Neural cell (in vitro differentiated cells): ENCODE measurements at regions not wholly inside any gene's neighbourhood (a gene's known extent, or its start where the extent isn't known, plus 50 kb on each side); places are given as distances from the start of the nearest gene placed in this dataset.
A peak's percentile ranks its signal among the peaks of the same experiment; 100 is the strongest.

ENCODE experiments used
- H2AFZ ChIP-seq: fragments of 200-600, 300-800 bp; sonication (generic), shearing (Covaris generic); 2 replicates; pipeline ENCODE4 v1.6.0; 2014; ENCODE audit warnings: low read depth, mild to moderate bottlenecking, antibody characterized with exemption, low read length, moderate library complexity
- H3F3A ChIP-seq: fragments of 200-600 bp; shearing (Covaris generic); 2 replicates; pipeline ENCODE4 v1.6.1; 2016; ENCODE audit warnings: mild to moderate bottlenecking, moderate library complexity, mixed read lengths, antibody characterized with exemption, low read length; ENCODE audit not compliant: insufficient read depth, poor library complexity, severe bottlenecking
- H3K27ac ChIP-seq: fragments of 200-600, 300-800 bp; sonication (generic), shearing (Covaris generic); 2 replicates; pipeline ENCODE4 v1.5.1; 2014; ENCODE audit warnings: mild to moderate bottlenecking, low read length, moderate library complexity
- H3K27me3 ChIP-seq: fragments of 300-800, 200-600 bp; sonication (generic), shearing (Covaris generic); 2 replicates; pipeline ENCODE4 v1.6.0; 2014; ENCODE audit warnings: mild to moderate bottlenecking, low read depth, low read length, moderate library complexity; ENCODE audit not compliant: insufficient read depth
- H3K36me3 ChIP-seq: fragments of 300-800, 200-600 bp; sonication (generic), shearing (Covaris generic); 2 replicates; pipeline ENCODE4 v1.5.1; 2014; ENCODE audit warnings: mild to moderate bottlenecking, antibody characterized with exemption, low read length, moderate library complexity; ENCODE audit not compliant: insufficient read depth
- H3K4me2 ChIP-seq: fragments of 300-800, 200-600 bp; sonication (generic), shearing (Covaris generic); 2 replicates; pipeline ENCODE4 v1.6.0; 2014; ENCODE audit warnings: mild to moderate bottlenecking, low read length
- H3K4me3 ChIP-seq: fragments of 300-800, 200-600 bp; sonication (generic), shearing (Covaris generic); 2 replicates; pipeline ENCODE4 v1.5.1; 2014; ENCODE audit warnings: mild to moderate bottlenecking, low read length, moderate library complexity
- H3K79me2 ChIP-seq: fragments of 200-600 bp; shearing (Covaris generic); replicated peaks from 2 replicates; pipeline ENCODE4 v1.6.0; 2014; ENCODE audit warnings: mild to moderate bottlenecking, low read length, moderate library complexity; ENCODE audit not compliant: insufficient read depth
- H3K9ac ChIP-seq: fragments of 300-800, 200-600 bp; sonication (generic), shearing (Covaris generic); 2 replicates; pipeline ENCODE4 v1.6.1; 2016; ENCODE audit warnings: mild to moderate bottlenecking, low read length, mixed read lengths
- H3K9me2 ChIP-seq: fragments of 200-600 bp; shearing (Covaris generic); 2 replicates; pipeline ENCODE4 v1.6.1; 2016; ENCODE audit warnings: mild to moderate bottlenecking, low read length, mixed read lengths; ENCODE audit not compliant: insufficient read depth
- H3K9me3 ChIP-seq: fragments of 200-600, 300-800 bp; sonication (generic), shearing (Covaris generic); 2 replicates; pipeline ENCODE4 v1.6.1; 2016; ENCODE audit warnings: mild to moderate bottlenecking, mixed run types, low read length, moderate library complexity, mixed read lengths
- H4K20me1 ChIP-seq: fragments of 200-600 bp; shearing (Covaris generic); 2 replicates; pipeline ENCODE4 v1.6.1; 2016; ENCODE audit warnings: mild to moderate bottlenecking, mixed run types; ENCODE audit not compliant: insufficient read depth
- EP300 ChIP-seq: fragments of 450-650 bp; conservative IDR thresholded peaks from 2 replicates; pipeline ENCODE4 v1.6.1; 2014; ENCODE audit warnings: antibody characterized with exemption, mild to moderate bottlenecking, moderate library complexity; ENCODE audit not compliant: poor library complexity, severe bottlenecking
- EZH2 ChIP-seq: fragments of 200-600, 300-800 bp; shearing (Covaris generic), sonication (generic); IDR thresholded peaks from 2 replicates; pipeline ENCODE4 v1.6.1; 2014; ENCODE audit warnings: antibody characterized with exemption, low read length, borderline replicate concordance, mild to moderate bottlenecking; ENCODE audit not compliant: insufficient read depth, poor library complexity, severe bottlenecking
- MXI1 ChIP-seq: fragments of 450-650 bp; conservative IDR thresholded peaks from 2 replicates; pipeline ENCODE4 v1.6.1; 2014; ENCODE audit warnings: antibody characterized with exemption, mild to moderate bottlenecking; ENCODE audit not compliant: poor library complexity, severe bottlenecking
- POLR2AphosphoS5 ChIP-seq: IDR thresholded peaks from 2 replicates; pipeline ENCODE4 v1.6.1; 2012
- RAD21 ChIP-seq: fragments of 450-650 bp; conservative IDR thresholded peaks from 2 replicates; pipeline ENCODE4 v1.6.1; 2014; ENCODE audit warnings: antibody characterized with exemption, mild to moderate bottlenecking, moderate library complexity
- SMC3 ChIP-seq: fragments of 450-650 bp; conservative IDR thresholded peaks from 2 replicates; pipeline ENCODE4 v1.6.1; 2014; ENCODE audit warnings: antibody characterized with exemption, mild to moderate bottlenecking, moderate library complexity; ENCODE audit not compliant: poor library complexity
- TAF1 ChIP-seq: IDR thresholded peaks from 2 replicates; pipeline ENCODE4 v1.6.1; 2012; ENCODE audit warnings: low read depth
- TF ChIP-seq, protein P1 (sequence below): IDR thresholded peaks from 2 replicates; pipeline ENCODE4 v1.6.1; 2012; ENCODE audit warnings: borderline replicate concordance
- TF ChIP-seq, protein P2 (sequence below): fragments of 450-650 bp; IDR thresholded peaks from 2 replicates; pipeline ENCODE4 v1.5.1; 2014; ENCODE audit warnings: antibody characterized with exemption, mild to moderate bottlenecking, moderate library complexity; ENCODE audit not compliant: poor library complexity, severe bottlenecking

DNA sequence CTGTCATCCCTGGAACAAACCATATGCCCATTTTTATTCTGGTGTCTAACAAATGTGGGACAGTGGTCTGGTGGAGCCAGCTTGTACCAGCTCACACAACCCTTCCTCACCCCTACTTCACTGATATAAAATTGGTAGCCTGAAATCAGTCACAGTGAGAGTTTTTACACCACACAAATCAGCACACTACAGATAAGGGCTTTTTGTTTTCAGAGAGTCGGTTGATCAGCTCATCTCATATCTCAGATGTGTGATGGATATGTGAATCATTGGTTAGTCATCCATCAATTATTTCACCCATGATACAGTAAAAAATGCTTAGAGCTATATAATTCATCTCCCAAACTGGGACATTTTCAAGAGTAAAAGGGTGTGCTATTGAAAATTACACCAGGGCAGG, 529.2 kb downstream of the EBF1 start:
- H3K9me3 ChIP-seq, result no peaks in the 10 kb centered on the region
- no peak overlapping the region for H3K4me3 ChIP-seq
- no peaks in the 10 kb centered on the region for H3K79me2 ChIP-seq

DNA sequence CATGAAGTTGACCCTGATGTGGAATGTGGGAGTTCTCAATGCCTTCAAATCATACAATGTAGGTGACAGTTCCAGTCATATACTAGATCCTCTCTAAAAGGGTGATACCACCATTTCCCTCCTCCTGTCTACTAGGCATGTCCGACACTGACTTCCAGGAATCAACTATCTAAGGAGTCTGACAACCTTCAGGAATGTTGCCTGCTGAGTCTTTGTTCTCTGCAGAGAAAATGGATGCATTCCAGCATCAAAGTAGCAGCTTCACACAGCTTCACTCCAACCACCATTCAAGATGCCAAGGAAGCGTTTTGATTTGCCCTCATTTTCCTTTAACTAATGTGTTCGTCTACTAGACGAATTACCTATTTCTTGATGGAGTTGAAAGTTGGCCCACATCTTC, 530.2 kb downstream of the EBF1 start:
- H3K36me3 ChIP-seq, result no peaks in the 10 kb centered on the region
- H3K4me2 ChIP-seq, result no peak overlapping the region
- no peaks in the 10 kb centered on the region for H4K20me1 ChIP-seq
- H2AFZ ChIP-seq, result no peak overlapping the region
- peak overlapping the region; percentile 8 for H3K27ac ChIP-seq
- no peaks in the 10 kb centered on the region for H3K79me2 ChIP-seq
- H3K9ac ChIP-seq, result no peak overlapping the region
- no peaks in the 10 kb centered on the region for H3K9me2 ChIP-seq
- H3K4me3 ChIP-seq, result no peak overlapping the region
- no peaks in the 10 kb centered on the region for H3K9me3 ChIP-seq
- peaks cover 5% of the 10 kb centered on the region for H3F3A ChIP-seq
- no peaks in the 10 kb centered on the region for H3K27me3 ChIP-seq
- TF ChIP-seq TAF1, result no peak
- TF ChIP-seq MXI1, result no peak
- TF ChIP-seq, protein P1, sequence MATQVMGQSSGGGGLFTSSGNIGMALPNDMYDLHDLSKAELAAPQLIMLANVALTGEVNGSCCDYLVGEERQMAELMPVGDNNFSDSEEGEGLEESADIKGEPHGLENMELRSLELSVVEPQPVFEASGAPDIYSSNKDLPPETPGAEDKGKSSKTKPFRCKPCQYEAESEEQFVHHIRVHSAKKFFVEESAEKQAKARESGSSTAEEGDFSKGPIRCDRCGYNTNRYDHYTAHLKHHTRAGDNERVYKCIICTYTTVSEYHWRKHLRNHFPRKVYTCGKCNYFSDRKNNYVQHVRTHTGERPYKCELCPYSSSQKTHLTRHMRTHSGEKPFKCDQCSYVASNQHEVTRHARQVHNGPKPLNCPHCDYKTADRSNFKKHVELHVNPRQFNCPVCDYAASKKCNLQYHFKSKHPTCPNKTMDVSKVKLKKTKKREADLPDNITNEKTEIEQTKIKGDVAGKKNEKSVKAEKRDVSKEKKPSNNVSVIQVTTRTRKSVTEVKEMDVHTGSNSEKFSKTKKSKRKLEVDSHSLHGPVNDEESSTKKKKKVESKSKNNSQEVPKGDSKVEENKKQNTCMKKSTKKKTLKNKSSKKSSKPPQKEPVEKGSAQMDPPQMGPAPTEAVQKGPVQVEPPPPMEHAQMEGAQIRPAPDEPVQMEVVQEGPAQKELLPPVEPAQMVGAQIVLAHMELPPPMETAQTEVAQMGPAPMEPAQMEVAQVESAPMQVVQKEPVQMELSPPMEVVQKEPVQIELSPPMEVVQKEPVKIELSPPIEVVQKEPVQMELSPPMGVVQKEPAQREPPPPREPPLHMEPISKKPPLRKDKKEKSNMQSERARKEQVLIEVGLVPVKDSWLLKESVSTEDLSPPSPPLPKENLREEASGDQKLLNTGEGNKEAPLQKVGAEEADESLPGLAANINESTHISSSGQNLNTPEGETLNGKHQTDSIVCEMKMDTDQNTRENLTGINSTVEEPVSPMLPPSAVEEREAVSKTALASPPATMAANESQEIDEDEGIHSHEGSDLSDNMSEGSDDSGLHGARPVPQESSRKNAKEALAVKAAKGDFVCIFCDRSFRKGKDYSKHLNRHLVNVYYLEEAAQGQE, result peak; percentile 95
- TF ChIP-seq RAD21, result no peak
- no peak for TF ChIP-seq SMC3
- TF ChIP-seq EP300, result peak; percentile 53
- TF ChIP-seq EZH2, result no peak
- peak; percentile 26 for TF ChIP-seq POLR2AphosphoS5
- TF ChIP-seq, protein P2, sequence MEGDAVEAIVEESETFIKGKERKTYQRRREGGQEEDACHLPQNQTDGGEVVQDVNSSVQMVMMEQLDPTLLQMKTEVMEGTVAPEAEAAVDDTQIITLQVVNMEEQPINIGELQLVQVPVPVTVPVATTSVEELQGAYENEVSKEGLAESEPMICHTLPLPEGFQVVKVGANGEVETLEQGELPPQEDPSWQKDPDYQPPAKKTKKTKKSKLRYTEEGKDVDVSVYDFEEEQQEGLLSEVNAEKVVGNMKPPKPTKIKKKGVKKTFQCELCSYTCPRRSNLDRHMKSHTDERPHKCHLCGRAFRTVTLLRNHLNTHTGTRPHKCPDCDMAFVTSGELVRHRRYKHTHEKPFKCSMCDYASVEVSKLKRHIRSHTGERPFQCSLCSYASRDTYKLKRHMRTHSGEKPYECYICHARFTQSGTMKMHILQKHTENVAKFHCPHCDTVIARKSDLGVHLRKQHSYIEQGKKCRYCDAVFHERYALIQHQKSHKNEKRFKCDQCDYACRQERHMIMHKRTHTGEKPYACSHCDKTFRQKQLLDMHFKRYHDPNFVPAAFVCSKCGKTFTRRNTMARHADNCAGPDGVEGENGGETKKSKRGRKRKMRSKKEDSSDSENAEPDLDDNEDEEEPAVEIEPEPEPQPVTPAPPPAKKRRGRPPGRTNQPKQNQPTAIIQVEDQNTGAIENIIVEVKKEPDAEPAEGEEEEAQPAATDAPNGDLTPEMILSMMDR, result no peak

More for the DNA sequence above, 529.2 kb downstream of the EBF1 start:
- Histone ChIP-seq H3K4me2 (no peak overlapping the region), H3K27me3 (no peaks in the 10 kb centered on the region), H2AFZ (no peak overlapping the region), H3K27ac (no peak overlapping the region), H3K36me3 (no peaks in the 10 kb centered on the region), H3F3A (peaks cover 5% of the 10 kb centered on the region), H3K9me2 (no peaks in the 10 kb centered on the region), H3K9ac (no peak overlapping the region), H4K20me1 (no peaks in the 10 kb centered on the region)
- TF ChIP-seq POLR2AphosphoS5, result no peak
- no peak for TF ChIP-seq MXI1
- TF ChIP-seq SMC3, result no peak
- TF ChIP-seq EZH2, result no peak
- TF ChIP-seq EP300, result no peak
- TF ChIP-seq, protein P1, result no peak
- TF ChIP-seq TAF1, result no peak
- TF ChIP-seq, protein P2, result no peak
- no peak for TF ChIP-seq RAD21
